RWPE2 (cell line): ENCODE measurements at regions not wholly inside any gene's neighbourhood (a gene's known extent, or its start where the extent isn't known, plus 50 kb on each side); places are given as distances from the start of the nearest gene placed in this dataset.

Experiments used
- ATAC-seq: fragments of 200-7000 bp; cut with Tn5 transposase; 3 replicates; pipeline ENCODE4 v1.9.1; 2021; ENCODE audit warnings: low read depth
- DNase-seq: peaks from one replicate; pipeline ENCODE4 v3.0.0-alpha.2; 2020; ENCODE audit warnings: low spot score
- H3K27ac ChIP-seq: fragments of 450-650 bp; 2 replicates; pipeline ENCODE4 v1.5.1; 2017; ENCODE audit warnings: mild to moderate bottlenecking; ENCODE audit not compliant: poor library complexity, severe bottlenecking
- H3K27me3 ChIP-seq: fragments of 250-450 bp; sonication (Bioruptor Pico); 2 replicates; pipeline ENCODE4 v1.5.1; 2021; ENCODE audit warnings: mild to moderate bottlenecking, moderate library complexity; ENCODE audit not compliant: insufficient read depth, poor library complexity, severe bottlenecking
- H3K36me3 ChIP-seq: fragments of 250-450 bp; sonication (Bioruptor Pico); 2 replicates; pipeline ENCODE4 v1.5.1; 2020; ENCODE audit warnings: low read depth, mild to moderate bottlenecking, moderate library complexity
- H3K4me1 ChIP-seq: fragments of 250-450 bp; sonication (Bioruptor Pico); 2 replicates; pipeline ENCODE4 v1.5.1; 2021; ENCODE audit warnings: mild to moderate bottlenecking, moderate library complexity; ENCODE audit not compliant: insufficient read depth, poor library complexity, severe bottlenecking
- H3K4me3 ChIP-seq: fragments of 250-450 bp; sonication (Bioruptor Pico); 2 replicates; pipeline ENCODE4 v1.5.1; 2021; ENCODE audit warnings: mild to moderate bottlenecking, moderate library complexity; ENCODE audit not compliant: severe bottlenecking
- H3K9me3 ChIP-seq: fragments of 250-450 bp; sonication (Bioruptor Pico); 2 replicates; pipeline ENCODE4 v1.5.1; 2021; ENCODE audit warnings: mild to moderate bottlenecking, moderate library complexity; ENCODE audit not compliant: severe bottlenecking
- CTCF ChIP-seq: fragments of 450-650 bp; IDR thresholded peaks from one replicate; pipeline ENCODE4 v1.5.1; 2017; ENCODE audit warnings: mild to moderate bottlenecking, moderate library complexity; ENCODE audit not compliant: poor library complexity, severe bottlenecking

- no peak for TF ChIP-seq CTCF
Measured at GRCh38 chr10:130891066-130891465, 420.5 kb downstream of the TCERG1L start.

GRCh38 chr10:130894471-130894870, 417.1 kb downstream of the TCERG1L start:
- Histone ChIP-seq H3K4me1 (no peaks in the 10 kb centered on the region), H3K36me3 (no peaks in the 10 kb centered on the region), H3K27ac (no peak overlapping the region), H3K27me3 (no peaks in the 10 kb centered on the region), H3K4me3 (no peak overlapping the region), H3K9me3 (no peaks in the 10 kb centered on the region)
- DNase-seq: no peak
- TF ChIP-seq CTCF: no peak
- ATAC-seq: no peak

More at GRCh38 chr10:130891066-130891465, 420.5 kb downstream of the TCERG1L start:
- H3K27ac ChIP-seq: no peak overlapping the region
- DNase-seq (no peak), ATAC-seq (no peak)
- H3K4me3 ChIP-seq: no peak overlapping the region
- H3K36me3 ChIP-seq: no peaks in the 10 kb centered on the region
- H3K27me3 ChIP-seq: no peaks in the 10 kb centered on the region
- no peaks in the 10 kb centered on the region for H3K9me3 ChIP-seq
- H3K4me1 ChIP-seq: no peaks in the 10 kb centered on the region

- H3K27ac ChIP-seq: no peak overlapping the region
- H3K4me1 ChIP-seq: no peaks in the 10 kb centered on the region
- DNase-seq (no peak), ATAC-seq (no peak)
- H3K4me3 ChIP-seq: no peak overlapping the region
- TF ChIP-seq CTCF: no peak
- no peaks in the 10 kb centered on the region for H3K36me3 ChIP-seq
- no peaks in the 10 kb centered on the region for H3K9me3 ChIP-seq
- H3K27me3 ChIP-seq: no peaks in the 10 kb centered on the region
Measured at GRCh38 chr10:130895161-130895560, 416.4 kb downstream of the TCERG1L start.

- Histone ChIP-seq H3K4me1 (no peaks in the 10 kb centered on the region), H3K27me3 (no peaks in the 10 kb centered on the region), H3K4me3 (no peak overlapping the region), H3K36me3 (no peaks in the 10 kb centered on the region), H3K27ac (no peak overlapping the region), H3K9me3 (no peaks in the 10 kb centered on the region)
- ATAC-seq (no peak), DNase-seq (no peak)
- no peak for TF ChIP-seq CTCF
Measured at GRCh38 chr10:130897815-130898214, 413.7 kb downstream of the TCERG1L start.

- Histone ChIP-seq H3K4me3 (no peak overlapping the region), H3K27ac (no peak overlapping the region), H3K4me1 (no peaks in the 10 kb centered on the region), H3K27me3 (no peaks in the 10 kb centered on the region), H3K36me3 (no peaks in the 10 kb centered on the region), H3K9me3 (no peaks in the 10 kb centered on the region)
- no peak for TF ChIP-seq CTCF
- ATAC-seq: no peak
- DNase-seq: no peak
Measured at GRCh38 chr10:130898381-130898780, 413.1 kb downstream of the TCERG1L start.
